NK-92 treated with Interleukin-12 subunit alpha and Interleukin-12 subunit beta, amount 100 ng/mL, for 24 hours (cell line): ENCODE measurements at regions not wholly inside any gene's neighbourhood (a gene's known extent, or its start where the extent isn't known, plus 50 kb on each side); places are given as distances from the start of the nearest gene placed in this dataset.
"Not testable (repeated sequence)": the region's sequence is repeated elsewhere in the genome, so short reads cannot be mapped to it uniquely, and the experiment has no call there.

Source experiments
- DNase-seq: peaks from one replicate; lab custom pipeline; 2025; lab: John Stamatoyannopoulos, UW

GRCh38 chrX:26597981-26598380 lies 382.0 kb downstream of the MAGEB5 start:
- DNase-seq, result no peak

GRCh38 chrX:26590849-26591248 lies 374.9 kb downstream of the MAGEB5 start:
- DNase-seq, result no peak

- DNase-seq, result no peak
Observed at GRCh38 chrX:26586570-26586969, 370.6 kb downstream of the MAGEB5 start.

GRCh38 chrX:26581091-26581490 lies 365.1 kb downstream of the MAGEB5 start:
- DNase-seq, result no peak

GRCh38 chrX:26580021-26580420 lies 364.1 kb downstream of the MAGEB5 start:
- DNase-seq, result no peak

GRCh38 chrX:26574234-26574633 lies 358.3 kb downstream of the MAGEB5 start:
- no peak for DNase-seq

- no peak for DNase-seq
Observed at GRCh38 chrX:26562156-26562555, 346.2 kb downstream of the MAGEB5 start.

GRCh38 chrX:26559855-26560254 lies 343.9 kb downstream of the MAGEB5 start:
- DNase-seq, result no peak

GRCh38 chrX:26558719-26559386 lies 342.9 kb downstream of the MAGEB5 start:
- DNase-seq, result no peak

- no peak for DNase-seq
Observed at GRCh38 chrX:26557691-26558321, 341.8 kb downstream of the MAGEB5 start.

GRCh38 chrX:26525768-26526167 lies 309.8 kb downstream of the MAGEB5 start:
- not testable (repeated sequence) for DNase-seq

GRCh38 chrX:26522501-26522900 lies 306.5 kb downstream of the MAGEB5 start:
- DNase-seq, result no peak

- DNase-seq, result no peak
Observed at GRCh38 chrX:26511589-26512363, 295.8 kb downstream of the MAGEB5 start.

- no peak for DNase-seq
Observed at GRCh38 chrX:26470941-26471340, 255.0 kb downstream of the MAGEB5 start.

GRCh38 chrX:26466387-26466786 lies 250.4 kb downstream of the MAGEB5 start:
- DNase-seq, result no peak

- no peak for DNase-seq
Observed at GRCh38 chrX:26445288-26445687, 229.3 kb downstream of the MAGEB5 start.

GRCh38 chrX:26444417-26444816 lies 228.4 kb downstream of the MAGEB5 start:
- not testable (repeated sequence) for DNase-seq

GRCh38 chrX:26442340-26442739 lies 226.4 kb downstream of the MAGEB5 start:
- no peak for DNase-seq

GRCh38 chrX:26414534-26414933 lies 198.6 kb downstream of the MAGEB5 start:
- DNase-seq, result no peak

GRCh38 chrX:26411045-26411444 lies 195.1 kb downstream of the MAGEB5 start:
- DNase-seq, result no peak

GRCh38 chrX:26409636-26410035 lies 193.7 kb downstream of the MAGEB5 start:
- DNase-seq, result no peak

- no peak for DNase-seq
Observed at GRCh38 chrX:26387906-26388305, 171.9 kb downstream of the MAGEB5 start.

- DNase-seq, result no peak
Observed at GRCh38 chrX:26376037-26376708, 160.2 kb downstream of the MAGEB5 start.
